ENCODE measurements at regions not wholly inside any gene's neighbourhood (a gene's known extent, or its start where the extent isn't known, plus 50 kb on each side); places are given as distances from the start of the nearest gene placed in this dataset.

DNA sequence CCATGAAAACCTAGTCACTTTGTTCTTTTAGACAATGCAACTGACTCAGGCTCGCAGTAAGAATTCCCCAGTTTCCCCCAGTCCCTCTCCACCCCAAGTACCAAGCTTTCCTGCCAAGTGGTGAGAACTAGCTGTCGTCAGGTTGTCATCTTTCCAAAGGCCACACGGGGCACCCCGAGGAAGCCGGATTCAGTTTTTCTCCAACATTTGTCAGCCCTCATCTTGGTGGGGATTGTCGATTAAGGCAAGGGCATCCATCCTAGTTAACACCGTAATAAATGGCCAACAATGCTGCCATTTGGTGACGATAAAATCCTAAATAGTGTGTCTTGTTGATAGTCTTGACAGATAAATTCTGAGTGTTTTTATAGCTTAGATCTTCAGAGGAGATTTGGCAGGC, 55.9 kb upstream of the PROX1 start:
- no peak for DNase-seq (ENCODE audit: insufficient read length)
- no peak for FAIRE-seq

DNA sequence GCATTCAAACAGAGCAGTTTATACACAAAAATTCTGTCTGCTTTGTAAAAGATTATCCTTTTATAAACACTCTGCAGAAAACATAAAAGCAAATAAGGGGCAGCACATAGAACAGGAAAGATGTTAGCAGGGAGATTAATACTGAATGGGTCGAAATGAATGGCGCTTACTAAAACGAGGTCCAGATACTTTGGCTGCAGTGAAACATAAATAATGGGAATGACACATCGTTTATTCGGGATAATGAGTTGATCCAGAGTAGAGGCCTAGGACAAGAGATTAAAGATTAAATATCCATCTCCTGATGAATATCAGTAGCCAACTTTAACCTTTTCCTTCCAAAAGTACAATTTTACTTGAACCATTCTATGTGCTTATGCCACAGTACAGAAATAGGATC, 54.4 kb upstream of the PROX1 start:
- DNase-seq (ENCODE audit: insufficient read length): no peak
- TF ChIP-seq TAF1 (IDR thresholded peaks at IDR 0.05; ENCODE audit: borderline replicate concordance, low read depth, low read length) (no peak), POLR2AphosphoS5 (IDR thresholded peaks at IDR 0.05; ENCODE audit: low read depth, low read length) (no peak), POLR2A (IDR thresholded peaks at IDR 0.05; ENCODE audit: low read depth, low read length) (no peak)
- FAIRE-seq: no peak

More for the DNA sequence above, 55.9 kb upstream of the PROX1 start:
- TF ChIP-seq TAF1 (IDR thresholded peaks at IDR 0.05; ENCODE audit: borderline replicate concordance, low read depth, low read length): no peak
- no peak for TF ChIP-seq POLR2A (IDR thresholded peaks at IDR 0.05; ENCODE audit: low read depth, low read length)
- TF ChIP-seq POLR2AphosphoS5 (IDR thresholded peaks at IDR 0.05; ENCODE audit: low read depth, low read length): no peak

DNA sequence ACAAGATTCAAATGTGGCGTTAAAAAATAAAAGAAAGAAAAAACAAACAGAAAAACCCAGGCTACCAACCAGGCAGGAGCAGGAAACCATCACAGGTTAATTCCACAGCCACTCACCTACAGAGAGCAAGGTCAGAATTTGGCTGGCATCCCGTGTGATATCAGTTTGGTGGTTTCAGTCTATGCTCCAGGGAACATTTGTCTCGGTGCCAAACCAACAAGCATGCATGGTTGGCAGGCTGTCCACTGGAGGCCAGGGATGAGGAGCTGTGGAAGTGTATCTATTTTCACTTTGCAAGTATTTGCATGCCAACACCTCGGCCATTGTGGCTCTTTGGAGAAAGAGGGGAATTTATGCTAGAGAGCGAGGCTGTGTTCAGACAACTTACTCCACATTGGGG, 53.1 kb upstream of the PROX1 start:
- FAIRE-seq: no peak
- TF ChIP-seq POLR2A (IDR thresholded peaks at IDR 0.05; ENCODE audit: low read depth, low read length): no peak
- no peak for TF ChIP-seq TAF1 (IDR thresholded peaks at IDR 0.05; ENCODE audit: borderline replicate concordance, low read depth, low read length)
- no peak for TF ChIP-seq POLR2AphosphoS5 (IDR thresholded peaks at IDR 0.05; ENCODE audit: low read depth, low read length)
- no peak for DNase-seq (ENCODE audit: insufficient read length)

DNA sequence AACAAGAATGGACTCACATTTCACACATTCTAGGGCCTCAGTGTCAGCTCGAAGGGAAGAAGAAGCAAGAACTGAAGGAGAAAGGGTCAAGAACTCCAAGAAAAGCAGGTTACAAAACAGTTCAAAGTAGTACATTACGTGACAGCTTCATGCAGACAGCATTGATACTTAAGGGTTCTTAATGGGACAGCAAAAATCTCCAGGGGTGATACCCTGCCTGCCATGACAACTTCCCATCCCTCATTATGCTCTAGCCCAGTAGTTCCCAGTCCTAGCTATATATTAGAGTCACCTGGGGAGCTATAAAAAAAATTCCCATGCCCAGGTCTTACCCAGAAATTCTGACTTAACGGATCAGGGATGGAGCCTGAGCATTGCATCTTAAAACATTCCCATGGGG, 51.2 kb upstream of the PROX1 start:
- DNase-seq (ENCODE audit: insufficient read length) (no peak), FAIRE-seq (no peak)
- no peak for TF ChIP-seq POLR2A (IDR thresholded peaks at IDR 0.05; ENCODE audit: low read depth, low read length)
- no peak for TF ChIP-seq TAF1 (IDR thresholded peaks at IDR 0.05; ENCODE audit: borderline replicate concordance, low read depth, low read length)
- no peak for TF ChIP-seq POLR2AphosphoS5 (IDR thresholded peaks at IDR 0.05; ENCODE audit: low read depth, low read length)

Measured in GM12892 (cell line).